Keratinocyte (primary cell): ENCODE measurements at regions not wholly inside any gene's neighbourhood (a gene's known extent, or its start where the extent isn't known, plus 50 kb on each side); places are given as distances from the start of the nearest gene placed in this dataset.

Source experiments
- DNase-seq: peaks from one replicate; pipeline ENCODE4 v3.0.0-alpha.2; 2011; ENCODE audit warnings: low read depth, missing footprints, low spot score
- FAIRE-seq: peaks from 2 replicates; lab custom pipeline; 2011; peaks lifted over from hg19 to GRCh38; lab: Jason Lieb, UNC
- H2AFZ ChIP-seq: 2 replicates; pipeline ENCODE4 v1.6.0; 2012; ENCODE audit warnings: low read length, control low read depth, inconsistent platforms; ENCODE audit not compliant: control insufficient read depth
- H3K27ac ChIP-seq: 2 replicates; pipeline ENCODE4 v1.5.1; 2011; ENCODE audit warnings: low read length; ENCODE audit not compliant: control insufficient read depth, insufficient read depth
- H3K27me3 ChIP-seq: 3 replicates; pipeline ENCODE4 v1.6.0; 2011; ENCODE audit warnings: low read length; ENCODE audit not compliant: control insufficient read depth, insufficient read depth; ENCODE audit errors: extremely low read depth
- H3K36me3 ChIP-seq, 2 experiments: 2 replicates in 1 of 2; 3 replicates in 1 of 2; pipeline ENCODE4 v1.5.1; 2011; ENCODE audit warnings: low read length in 2 of 2, mild to moderate bottlenecking in 1 of 2; ENCODE audit not compliant: control insufficient read depth in 2 of 2, insufficient read depth in 2 of 2; ENCODE audit errors: extremely low read depth in 1 of 2
- H3K4me1 ChIP-seq: 3 replicates; pipeline ENCODE4 v1.5.1; 2011; ENCODE audit warnings: low read length; ENCODE audit not compliant: control insufficient read depth, insufficient read depth; ENCODE audit errors: extremely low read depth
- H3K4me2 ChIP-seq: 3 replicates; pipeline ENCODE4 v1.6.0; 2011; ENCODE audit warnings: low read depth, low read length; ENCODE audit not compliant: control insufficient read depth, insufficient read depth; ENCODE audit errors: extremely low read depth
- H3K4me3 ChIP-seq, 3 experiments: fragments of 200-600 bp in 1 of 3; sonication (generic) in 1 of 3; 2 replicates in 2 of 3; 3 replicates in 1 of 3; pipeline ENCODE4 v1.5.1; 2011 to 2016; ENCODE audit warnings: low read length in 3 of 3, mild to moderate bottlenecking in 3 of 3, control low read depth in 2 of 3, inconsistent platforms in 1 of 3, low read depth in 1 of 3, mixed read lengths in 1 of 3, mixed run types in 1 of 3, moderate library complexity in 1 of 3; ENCODE audit not compliant: control insufficient read depth in 2 of 3, insufficient read depth in 2 of 3; ENCODE audit errors: extremely low read depth in 1 of 3
- H3K79me2 ChIP-seq: 2 replicates; pipeline ENCODE4 v1.6.0; 2012; ENCODE audit warnings: low read length; ENCODE audit not compliant: control insufficient read depth, insufficient read depth
- H3K9ac ChIP-seq: 3 replicates; pipeline ENCODE4 v1.6.0; 2011; ENCODE audit warnings: low read length; ENCODE audit not compliant: control insufficient read depth, insufficient read depth; ENCODE audit errors: extremely low read depth
- H3K9me1 ChIP-seq: 3 replicates; pipeline ENCODE4 v1.6.0; 2011; ENCODE audit warnings: low read length; ENCODE audit not compliant: control insufficient read depth, insufficient read depth; ENCODE audit errors: extremely low read depth
- H3K9me3 ChIP-seq: 2 replicates; pipeline ENCODE4 v1.5.1; 2012; ENCODE audit warnings: low read depth, low read length; ENCODE audit not compliant: control insufficient read depth
- H4K20me1 ChIP-seq: 3 replicates; pipeline ENCODE4 v1.6.0; 2011; ENCODE audit warnings: low read length; ENCODE audit not compliant: control insufficient read depth, insufficient read depth; ENCODE audit errors: extremely low read depth
- CTCF ChIP-seq, 3 experiments: IDR thresholded peaks in 1 of 3; conservative IDR thresholded peaks in 1 of 3; optimal IDR thresholded peaks in 1 of 3; 2 replicates in 2 of 3; 3 replicates in 1 of 3; pipeline versions ENCODE3 to v1.5.1; 2011; ENCODE audit warnings: low read length in 3 of 3, mild to moderate bottlenecking in 3 of 3, moderate library complexity in 2 of 3, control low read depth in 1 of 3, inconsistent platforms in 1 of 3; ENCODE audit not compliant: insufficient read depth in 2 of 3; ENCODE audit errors: extremely low read depth in 1 of 3
- EZH2 ChIP-seq: IDR thresholded peaks from one replicate; pipeline ENCODE4 v1.6.1; 2012; ENCODE audit warnings: inconsistent platforms, mild to moderate bottlenecking, low read length, moderate library complexity
- dilution Hi-C: fragments of 300-500 bp; cut with MboI; formaldehyde crosslinking; loops from one replicate; pipeline ENCODE4 v1.7.0; 2020; ENCODE audit warnings: low sequenced_read_pairs; ENCODE audit not compliant: extremely low pct_ligation_motif_present

- Histone ChIP-seq H3K79me2 (no peaks in the 10 kb centered on the region), H3K9ac (no peak overlapping the region), H3K27me3 (no peaks in the 10 kb centered on the region), H3K4me3 (no peak overlapping the region), H3K9me1 (no peaks in the 10 kb centered on the region), H3K4me1 (no peaks in the 10 kb centered on the region), H3K27ac (no peak overlapping the region), H3K36me3 (no peaks in the 10 kb centered on the region), H3K9me3 (peaks cover 9% of the 10 kb centered on the region), H4K20me1 (no peaks in the 10 kb centered on the region), H2AFZ (no peak overlapping the region), H3K4me2 (no peak overlapping the region)
- FAIRE-seq (no peak), DNase-seq (no peak)
- TF ChIP-seq EZH2: no peak
- TF ChIP-seq CTCF (optimal IDR thresholded peaks at IDR 0.05 in 1 of 3, IDR thresholded peaks at IDR 0.05 in 1 of 3, conservative IDR thresholded peaks at IDR 0.05 in 1 of 3; ENCODE audit: extremely low read depth in 1 of 3, insufficient read depth in 2 of 3, low read length in 3 of 3): no peak
- dilution Hi-C loops: no loop called here
Observed at GRCh38 chr22:49295851-49296560, 531.7 kb downstream of the BRD1 start.

DNA sequence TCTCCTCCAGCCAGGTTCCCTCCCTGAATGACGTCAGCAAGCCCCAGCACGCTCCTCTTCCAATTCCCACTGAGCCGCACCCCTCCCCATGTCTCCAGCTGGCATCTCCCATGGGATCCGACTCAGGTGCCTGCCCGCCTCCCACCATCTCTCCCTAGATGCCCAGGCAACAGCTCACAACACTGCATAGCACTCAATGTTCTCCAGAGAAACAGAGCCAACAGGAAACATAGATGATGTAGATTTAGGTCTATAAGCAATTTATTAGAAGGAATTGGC lies 532.3 kb downstream of the BRD1 start:
- H3K9me3 ChIP-seq: peaks cover 7% of the 10 kb centered on the region
- dilution Hi-C loops: no loop called here
- FAIRE-seq: no peak

More for the DNA sequence above, 532.3 kb downstream of the BRD1 start:
- Histone ChIP-seq H3K9ac (no peak overlapping the region), H4K20me1 (no peaks in the 10 kb centered on the region), H3K4me3 (no peak overlapping the region), H3K4me2 (no peak overlapping the region), H3K9me1 (no peaks in the 10 kb centered on the region), H2AFZ (no peak overlapping the region), H3K4me1 (no peaks in the 10 kb centered on the region), H3K79me2 (no peaks in the 10 kb centered on the region), H3K36me3 (no peaks in the 10 kb centered on the region), H3K27ac (no peak overlapping the region), H3K27me3 (no peaks in the 10 kb centered on the region)
- no peak for TF ChIP-seq CTCF (optimal IDR thresholded peaks at IDR 0.05 in 1 of 3, IDR thresholded peaks at IDR 0.05 in 1 of 3, conservative IDR thresholded peaks at IDR 0.05 in 1 of 3; ENCODE audit: extremely low read depth in 1 of 3, insufficient read depth in 2 of 3, low read length in 3 of 3)
- no peak for TF ChIP-seq EZH2
- no peak for DNase-seq
